ENCODE measurements at regions not wholly inside any gene's neighbourhood (a gene's known extent, or its start where the extent isn't known, plus 50 kb on each side); places are given as distances from the start of the nearest gene placed in this dataset.

DNA sequence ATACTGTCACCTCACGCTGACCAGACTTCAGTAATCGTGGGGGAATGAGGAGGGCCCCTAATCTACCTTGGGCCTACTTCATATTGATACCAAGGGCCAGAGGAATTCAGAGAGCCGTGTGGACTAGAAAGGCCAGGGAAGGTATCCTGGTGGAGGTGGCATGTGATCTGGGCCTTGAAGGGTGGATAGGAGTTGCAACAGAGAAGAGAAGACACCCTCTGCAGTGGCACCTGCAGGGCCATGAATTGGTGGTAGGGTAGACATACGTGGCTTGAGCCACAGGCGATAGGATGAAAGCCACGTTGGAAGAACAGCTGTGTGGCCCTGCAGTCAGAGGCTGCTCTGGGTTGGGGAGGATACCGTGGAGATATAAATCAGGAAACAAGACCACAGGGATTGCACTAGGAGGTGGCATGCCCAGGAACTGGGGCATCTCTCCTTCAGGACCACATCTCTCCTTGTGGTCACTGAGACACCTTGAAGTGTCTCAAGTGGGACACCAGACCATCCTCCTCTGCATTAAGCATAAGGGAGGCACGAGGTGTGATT lies 141.4 kb downstream of the CYP26B1 start:
- ATAC-seq, result no peak
- no peaks in the 10 kb centered on the region for H3K36me3 ChIP-seq (ENCODE audit: low read depth)
- TF ChIP-seq CTCF (IDR thresholded peaks at IDR 0.05), result no peak
- no peaks in the 10 kb centered on the region for H3K9me3 ChIP-seq
- H3K4me1 ChIP-seq (ENCODE audit: low read depth), result no peaks in the 10 kb centered on the region
- no peak overlapping the region for H3K4me3 ChIP-seq
- DNase-seq, result no peak
- intact Hi-C loops (cut with DNase I, micrococcal nuclease), result no loop called here

DNA sequence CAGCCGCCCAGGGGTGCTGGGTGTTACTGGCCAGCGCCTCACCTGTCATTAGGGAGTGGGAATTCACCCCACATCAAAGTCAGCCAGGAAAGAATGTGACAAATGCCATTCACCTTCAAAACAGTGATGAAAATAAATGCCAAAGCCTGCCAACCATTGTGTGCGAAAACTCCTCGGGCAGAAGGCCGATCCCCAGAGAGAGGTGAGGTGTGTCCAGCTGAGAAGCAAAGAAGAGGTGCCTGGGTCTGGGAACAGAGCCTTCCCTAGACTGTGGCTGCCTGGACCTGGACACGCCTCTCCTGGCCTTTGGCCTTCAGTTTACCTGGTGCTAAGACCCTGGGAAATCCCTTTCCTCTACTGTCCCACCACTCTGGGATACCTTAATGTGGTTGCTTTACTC lies 142.7 kb downstream of the CYP26B1 start:
- H3K4me3 ChIP-seq, result no peak overlapping the region
- intact Hi-C loops (cut with DNase I, micrococcal nuclease), result no loop called here
- no peak for TF ChIP-seq CTCF (IDR thresholded peaks at IDR 0.05)
- no peaks in the 10 kb centered on the region for H3K9me3 ChIP-seq
- DNase-seq (no peak), ATAC-seq (no peak)
- no peaks in the 10 kb centered on the region for H3K4me1 ChIP-seq (ENCODE audit: low read depth)
- no peaks in the 10 kb centered on the region for H3K36me3 ChIP-seq (ENCODE audit: low read depth)

GRCh38 chr2:72004201-72004915 lies 143.3 kb downstream of the CYP26B1 start:
- Histone ChIP-seq H3K9me3 (no peaks in the 10 kb centered on the region), H3K4me1 (ENCODE audit: low read depth) (no peaks in the 10 kb centered on the region), H3K36me3 (ENCODE audit: low read depth) (no peaks in the 10 kb centered on the region), H3K4me3 (no peak overlapping the region)
- DNase-seq (no peak), ATAC-seq (no peak)
- TF ChIP-seq CTCF (IDR thresholded peaks at IDR 0.05), result no peak
- intact Hi-C loops (cut with DNase I, micrococcal nuclease), result no loop called here

DNA sequence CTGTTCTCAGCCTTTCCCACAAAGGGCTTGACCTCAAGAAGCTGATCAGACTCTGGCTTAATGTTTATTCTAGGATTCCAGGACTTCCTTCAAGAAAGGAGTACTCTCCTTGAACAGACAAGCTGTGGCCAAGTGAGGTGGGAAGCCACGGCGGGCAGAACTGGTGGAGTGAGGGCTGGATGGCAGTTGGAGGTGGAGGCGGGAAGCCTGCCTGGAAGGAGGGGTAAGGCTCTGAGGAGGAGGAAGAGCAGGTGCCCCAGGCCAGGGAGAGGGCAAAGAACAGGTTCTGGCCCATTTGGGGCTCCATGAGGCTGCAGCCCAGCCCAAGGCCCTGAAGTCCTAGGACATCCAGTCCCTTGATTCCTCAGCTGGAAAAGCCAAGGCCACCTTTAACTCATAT lies 143.9 kb downstream of the CYP26B1 start:
- H3K36me3 ChIP-seq (ENCODE audit: low read depth), result no peaks in the 10 kb centered on the region
- no peak overlapping the region for H3K4me3 ChIP-seq
- no peak for TF ChIP-seq CTCF (IDR thresholded peaks at IDR 0.05)
- no peak for DNase-seq
- no peaks in the 10 kb centered on the region for H3K9me3 ChIP-seq
- H3K4me1 ChIP-seq (ENCODE audit: low read depth), result no peaks in the 10 kb centered on the region
- ATAC-seq, result no peak
- intact Hi-C loops (cut with DNase I, micrococcal nuclease), result no loop called here

DNA sequence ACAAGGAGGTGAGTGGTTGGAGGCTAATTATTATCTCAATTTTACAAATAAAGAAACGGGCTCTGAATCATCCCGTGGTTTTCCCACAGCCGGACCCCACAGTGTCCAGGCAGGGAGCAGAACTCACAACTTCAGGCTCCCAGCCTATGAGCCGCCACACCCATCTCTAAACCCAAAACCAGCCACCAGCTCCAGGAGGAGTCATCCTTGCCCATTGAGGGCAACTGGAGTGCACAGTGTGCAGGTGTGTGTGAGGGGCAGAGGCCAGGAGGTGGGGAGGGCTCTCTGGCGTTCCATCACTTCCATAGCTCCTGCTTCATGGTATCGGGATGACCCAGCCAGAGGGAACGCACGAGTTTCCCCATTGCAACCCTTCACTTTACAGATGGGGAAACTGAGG lies 144.5 kb downstream of the CYP26B1 start:
- Histone ChIP-seq H3K4me1 (ENCODE audit: low read depth) (no peaks in the 10 kb centered on the region), H3K36me3 (ENCODE audit: low read depth) (no peaks in the 10 kb centered on the region), H3K4me3 (no peak overlapping the region), H3K9me3 (no peaks in the 10 kb centered on the region)
- TF ChIP-seq CTCF (IDR thresholded peaks at IDR 0.05), result no peak
- intact Hi-C loops (cut with DNase I, micrococcal nuclease), result no loop called here
- DNase-seq (no peak), ATAC-seq (no peak)

Measured in mucosa of descending colon (tissue), 3 donors.